MM.1S (cell line): ENCODE measurements at regions not wholly inside any gene's neighbourhood (a gene's known extent, or its start where the extent isn't known, plus 50 kb on each side); places are given as distances from the start of the nearest gene placed in this dataset.

Experiments used
- CTCF ChIP-seq: fragments of 300-600 bp; sonication (generic); IDR thresholded peaks from 2 replicates; pipeline ENCODE4 v1.5.1; 2016; ENCODE audit warnings: antibody characterized with exemption, low read length, mixed read lengths
- EZH2 ChIP-seq: fragments of 300-600 bp; sonication (generic); optimal IDR thresholded peaks from 2 replicates; pipeline ENCODE3; 2017; ENCODE audit warnings: low read depth, mild to moderate bottlenecking, antibody characterized with exemption, low read length, mixed read lengths

GRCh38 chr12:23424685-23425084 lies 524.8 kb downstream of the SOX5 start:
- TF ChIP-seq CTCF (no peak), EZH2 (no peak)
